ENCODE measurements at regions not wholly inside any gene's neighbourhood (a gene's known extent, or its start where the extent isn't known, plus 50 kb on each side); places are given as distances from the start of the nearest gene placed in this dataset.

- no peak for TF ChIP-seq CTCF (conservative IDR thresholded peaks at IDR 0.05 in 1 of 2, IDR thresholded peaks at IDR 0.05 in 1 of 2; ENCODE audit: low read depth in 1 of 2, low read length in 2 of 2)
- TF ChIP-seq EZH2 (IDR thresholded peaks at IDR 0.05; ENCODE audit: low read length, missing control alignments), result no peak
Measured at GRCh38 chr11:70578831-70579230, 180.5 kb downstream of the CTTN start.
